ENCODE measurements at regions not wholly inside any gene's neighbourhood (a gene's known extent, or its start where the extent isn't known, plus 50 kb on each side); places are given as distances from the start of the nearest gene placed in this dataset.

GRCh38 chr4:33031328-33031727 lies 2311.2 kb downstream of the PCDH7 start:
- H3K27me3 ChIP-seq = no peaks in the 10 kb centered on the region
- H3K4me1 ChIP-seq = no peaks in the 10 kb centered on the region
- DNase-seq = no peak
- TF ChIP-seq CTCF (IDR thresholded peaks at IDR 0.05; ENCODE audit: low read depth, low read length) = no peak
- H3K9me3 ChIP-seq = no peaks in the 10 kb centered on the region
- no peaks in the 10 kb centered on the region for H3K36me3 ChIP-seq
- no peak overlapping the region for H3K4me3 ChIP-seq (ENCODE audit: low read depth, low read length)

GRCh38 chr4:33037464-33037863 lies 2317.3 kb downstream of the PCDH7 start:
- Histone ChIP-seq H3K4me1 (no peaks in the 10 kb centered on the region), H3K36me3 (no peaks in the 10 kb centered on the region), H3K9me3 (no peaks in the 10 kb centered on the region), H3K27me3 (no peaks in the 10 kb centered on the region), H3K4me3 (ENCODE audit: low read depth, low read length) (no peak overlapping the region)
- TF ChIP-seq CTCF (IDR thresholded peaks at IDR 0.05; ENCODE audit: low read depth, low read length) = no peak
- no peak for DNase-seq

- no peaks in the 10 kb centered on the region for H3K27me3 ChIP-seq
- no peak for TF ChIP-seq CTCF (IDR thresholded peaks at IDR 0.05; ENCODE audit: low read depth, low read length)
- H3K36me3 ChIP-seq = no peaks in the 10 kb centered on the region
- H3K4me1 ChIP-seq = no peaks in the 10 kb centered on the region
- DNase-seq = no peak
- no peaks in the 10 kb centered on the region for H3K9me3 ChIP-seq
- no peak overlapping the region for H3K4me3 ChIP-seq (ENCODE audit: low read depth, low read length)
These were observed 2325.2 kb downstream of the PCDH7 start for GRCh38 chr4:33045334-33045733.

- no peak for TF ChIP-seq CTCF (IDR thresholded peaks at IDR 0.05; ENCODE audit: low read depth, low read length)
- Histone ChIP-seq H3K36me3 (no peaks in the 10 kb centered on the region), H3K4me3 (ENCODE audit: low read depth, low read length) (no peak overlapping the region), H3K9me3 (no peaks in the 10 kb centered on the region), H3K27me3 (no peaks in the 10 kb centered on the region), H3K4me1 (0 out of 2 replicates have a peak, but pooled peaks cover 3% of the 10 kb centered on the region)
- no peak for DNase-seq
These were observed 2332.1 kb downstream of the PCDH7 start for GRCh38 chr4:33052241-33052640.

GRCh38 chr4:33054161-33054560 lies 2334.0 kb downstream of the PCDH7 start:
- Histone ChIP-seq H3K36me3 (no peaks in the 10 kb centered on the region), H3K4me1 (0 out of 2 replicates have a peak, but pooled peaks cover 3% of the 10 kb centered on the region), H3K9me3 (no peaks in the 10 kb centered on the region), H3K27me3 (no peaks in the 10 kb centered on the region), H3K4me3 (ENCODE audit: low read depth, low read length) (no peak overlapping the region)
- DNase-seq = no peak
- no peak for TF ChIP-seq CTCF (IDR thresholded peaks at IDR 0.05; ENCODE audit: low read depth, low read length)

DNA sequence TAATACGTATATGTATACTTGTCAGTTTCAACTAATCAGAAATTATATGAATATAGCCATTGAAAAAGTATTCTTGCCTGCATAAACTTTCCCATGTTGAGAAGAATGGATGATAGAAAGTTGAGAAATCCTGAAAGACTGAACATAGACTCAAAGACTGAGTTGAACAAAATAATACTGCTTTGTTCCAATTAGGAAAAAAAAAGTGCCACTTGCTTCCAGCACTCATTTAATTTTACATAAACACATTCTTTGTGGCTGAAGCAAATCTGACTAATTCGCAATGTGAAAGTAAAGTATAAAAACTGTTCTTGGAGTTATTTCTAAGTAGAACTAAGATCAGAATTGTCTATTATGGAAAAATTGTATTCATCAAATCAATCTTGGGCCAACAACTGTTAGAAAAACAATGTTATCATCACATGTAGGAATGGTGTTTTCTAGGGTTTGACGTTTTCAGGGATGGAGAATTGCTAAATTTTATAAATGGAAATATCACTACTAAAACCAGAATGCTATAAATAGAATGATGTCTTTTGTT lies 2334.6 kb downstream of the PCDH7 start:
- no peak for TF ChIP-seq CTCF (IDR thresholded peaks at IDR 0.05; ENCODE audit: low read depth, low read length)
- Histone ChIP-seq H3K36me3 (no peaks in the 10 kb centered on the region), H3K27me3 (no peaks in the 10 kb centered on the region), H3K4me3 (ENCODE audit: low read depth, low read length) (no peak overlapping the region), H3K4me1 (0 out of 2 replicates have a peak, but pooled peaks cover 3% of the 10 kb centered on the region), H3K9me3 (no peaks in the 10 kb centered on the region)
- no peak for DNase-seq

Measured in BE2C (cell line).